Left lobe of liver (tissue), 2 donors: ENCODE measurements at regions not wholly inside any gene's neighbourhood (a gene's known extent, or its start where the extent isn't known, plus 50 kb on each side); places are given as distances from the start of the nearest gene placed in this dataset.
"Not testable (repeated sequence)": the region's sequence is repeated elsewhere in the genome, so short reads cannot be mapped to it uniquely, and the experiment has no call there.

Source experiments
- ATAC-seq: fragments of 200-7000 bp; cut with Tn5 transposase; one replicate; pipeline ENCODE4 v1.9.1; 2020; ENCODE audit warnings: mild to moderate bottlenecking, moderate library complexity
- DNase-seq: peaks from one replicate; pipeline ENCODE4 v3.0.0-alpha.2; 2020; ENCODE audit warnings: low spot score
- donor health status: DM: no; HTN: no; CAD: no; lungs with moderate emphysema.
- donor health status: DM: no; HTN: yes; CAD: no.

DNA sequence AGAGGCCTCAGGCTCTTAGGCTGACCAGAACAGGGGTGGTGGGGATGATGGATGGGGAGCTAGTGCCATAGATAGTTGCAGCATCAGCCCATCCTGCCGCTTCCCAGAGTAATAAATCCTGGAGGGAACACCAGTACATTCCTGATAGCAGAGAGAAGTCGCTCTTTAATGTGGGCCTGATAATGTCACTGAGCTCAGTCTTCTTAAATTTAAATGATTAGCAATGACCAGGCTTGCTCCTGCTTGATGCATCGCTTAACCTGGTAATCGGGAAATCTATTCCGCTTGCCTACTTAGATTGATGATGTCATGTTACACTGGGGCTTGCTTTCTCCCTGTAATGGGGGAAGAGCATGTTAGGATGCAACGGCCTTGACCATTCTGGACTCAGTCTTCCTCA, 218.6 kb upstream of the PLXNA2 start:
- DNase-seq (no peak), ATAC-seq (no peak)

DNA sequence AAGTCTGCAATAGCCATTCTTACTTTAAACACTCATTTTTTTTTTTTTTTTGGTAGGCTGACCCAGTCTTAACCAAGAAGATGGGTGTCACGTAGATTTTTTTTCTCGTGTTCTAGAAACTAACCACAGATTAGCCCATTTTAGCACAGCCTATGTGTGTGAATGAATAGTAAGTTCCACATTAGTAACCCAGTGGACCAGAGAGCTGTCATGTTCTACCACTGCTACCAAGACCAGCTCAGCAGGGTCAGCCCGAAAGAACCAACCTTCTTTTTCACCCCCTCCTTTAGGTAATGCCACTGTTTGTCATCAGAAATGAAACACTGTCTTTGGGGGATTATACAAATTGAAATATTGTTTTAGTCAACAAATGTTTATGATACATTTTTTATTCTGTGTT, 221.1 kb upstream of the PLXNA2 start:
- ATAC-seq, result no peak
- DNase-seq, result no peak

DNA sequence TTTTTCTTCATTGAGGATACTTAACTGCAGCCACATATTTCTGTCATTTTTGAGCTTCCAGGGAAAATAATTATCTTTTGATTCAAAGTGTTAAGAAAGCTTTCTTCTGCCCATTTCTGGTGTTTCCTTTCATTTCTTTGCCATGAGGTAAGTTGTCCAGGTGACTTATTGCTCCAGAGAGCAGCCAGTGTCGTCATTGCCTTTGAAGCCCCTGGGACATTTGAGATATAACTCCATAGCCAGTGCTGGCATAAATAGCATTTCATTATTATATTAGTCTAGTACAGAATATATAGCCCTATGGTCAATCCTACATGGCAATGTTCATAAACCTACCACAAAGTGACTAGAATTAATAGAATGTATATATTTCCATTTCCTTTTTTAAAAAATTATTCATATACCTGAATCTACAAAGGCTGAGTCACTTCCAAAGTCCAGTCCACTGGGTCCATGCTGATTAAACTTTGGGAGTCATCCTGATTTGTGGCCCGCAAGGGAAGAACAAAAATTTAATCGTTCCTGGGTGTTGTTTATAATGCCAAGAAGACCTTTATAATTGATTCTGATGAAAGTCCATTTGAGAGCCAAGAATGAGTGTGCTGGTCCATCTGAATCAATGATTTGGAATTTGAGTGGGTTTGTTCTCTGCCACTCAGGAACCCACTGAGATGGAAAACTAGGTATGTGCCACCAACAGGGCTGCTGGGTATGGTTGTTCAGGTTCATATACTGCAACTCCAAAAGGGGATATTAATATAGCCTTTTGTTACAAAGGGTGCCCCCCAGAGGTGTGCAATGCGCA, 221.8 kb upstream of the PLXNA2 start:
- no peak for ATAC-seq

DNA sequence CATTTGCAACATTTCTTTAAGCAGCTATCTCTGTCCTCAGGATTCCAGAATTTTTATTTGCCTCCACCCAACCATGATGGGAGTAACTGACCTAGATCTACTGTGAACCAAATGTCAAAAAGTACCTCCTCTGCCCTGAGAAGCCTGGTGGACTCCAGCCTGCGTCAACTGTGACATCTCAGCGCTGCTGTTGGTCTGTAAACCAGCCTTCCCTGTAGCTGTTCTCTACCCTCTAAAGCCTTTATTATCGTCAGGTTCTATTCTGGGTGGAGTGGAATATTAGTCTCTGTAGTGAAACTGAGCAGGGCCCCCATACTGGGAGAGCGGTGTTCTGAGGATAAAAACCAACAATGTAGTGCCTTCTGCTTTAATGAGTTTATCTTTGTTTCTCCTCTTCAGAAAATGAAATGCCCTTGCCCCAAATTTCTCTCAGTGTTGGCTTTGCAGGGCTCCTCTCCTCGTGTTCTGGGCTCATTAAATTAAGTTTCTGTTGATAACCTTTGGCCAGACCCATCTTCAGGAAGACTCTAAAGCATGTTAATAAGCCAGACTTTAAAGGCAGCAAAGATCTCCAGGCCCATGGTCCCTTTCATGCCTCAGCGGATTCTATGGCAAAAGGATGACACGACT, 223.1 kb upstream of the PLXNA2 start:
- no peak for ATAC-seq
- no peak for DNase-seq

More for the DNA sequence above, 221.8 kb upstream of the PLXNA2 start:
- no peak for DNase-seq

DNA sequence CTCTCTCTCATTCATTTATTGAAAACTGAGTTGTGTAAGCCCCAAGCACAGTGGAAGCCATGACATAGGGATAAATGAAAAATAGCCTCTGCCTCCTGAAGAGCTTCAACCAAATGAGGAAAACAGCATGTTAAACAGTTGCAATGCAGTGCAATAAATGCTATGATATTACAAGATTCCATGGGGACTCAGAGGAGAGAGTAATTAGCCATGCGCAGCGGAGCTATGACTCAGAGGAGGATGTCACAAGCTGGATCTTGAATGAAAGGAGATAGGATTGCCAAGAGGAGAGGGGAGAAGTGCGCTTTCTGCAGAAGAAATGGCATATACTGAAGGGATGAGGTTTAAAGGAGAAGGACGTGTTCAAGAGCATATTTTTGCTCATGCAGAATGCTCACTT, 231.3 kb upstream of the PLXNA2 start:
- DNase-seq, result no peak

DNA sequence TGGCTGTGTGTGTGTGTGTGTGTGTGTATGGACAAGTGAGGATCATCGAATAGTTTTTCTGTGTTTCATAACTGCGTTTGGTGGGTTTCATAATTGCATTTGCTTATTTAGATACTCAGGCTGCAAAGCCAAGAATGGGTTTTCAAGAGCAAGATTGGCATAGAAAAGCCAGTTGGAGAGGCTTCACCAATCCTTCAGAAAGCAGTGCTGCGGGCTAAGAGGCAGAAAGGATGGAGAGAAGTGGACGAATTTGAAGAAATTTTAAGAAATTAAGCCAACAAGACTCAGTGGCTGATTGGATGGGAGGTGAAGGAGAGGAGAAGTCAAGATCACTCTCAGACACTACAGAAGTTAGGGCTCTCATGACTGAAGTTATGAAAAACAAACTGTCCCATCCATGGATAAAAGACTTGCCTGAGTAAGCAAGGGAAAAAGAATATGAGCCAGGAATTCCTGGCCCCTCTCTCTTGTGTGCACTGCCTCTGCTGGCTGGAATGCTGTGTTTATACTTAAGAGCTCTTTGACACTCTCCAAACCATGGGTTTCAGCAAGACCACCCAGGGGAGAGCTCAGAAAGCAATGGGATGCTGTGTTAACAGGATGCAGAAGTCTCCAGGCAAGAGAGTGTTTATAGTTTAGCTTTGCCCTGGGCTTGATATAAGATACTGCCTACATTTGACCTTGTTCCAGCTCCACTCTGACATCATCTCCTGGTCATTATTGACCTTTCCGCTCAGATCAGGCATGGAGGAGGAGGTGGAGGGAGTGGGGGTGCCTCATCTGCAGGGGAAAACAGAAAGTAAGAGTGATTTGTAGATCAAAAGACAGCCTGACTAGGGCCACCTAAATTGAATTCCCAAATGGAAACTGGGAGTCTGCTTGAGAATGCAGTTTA, 232.0 kb upstream of the PLXNA2 start:
- DNase-seq, result no peak
- peak; percentile 54 for ATAC-seq

More for the DNA sequence above, 231.3 kb upstream of the PLXNA2 start:
- no peak for ATAC-seq

DNA sequence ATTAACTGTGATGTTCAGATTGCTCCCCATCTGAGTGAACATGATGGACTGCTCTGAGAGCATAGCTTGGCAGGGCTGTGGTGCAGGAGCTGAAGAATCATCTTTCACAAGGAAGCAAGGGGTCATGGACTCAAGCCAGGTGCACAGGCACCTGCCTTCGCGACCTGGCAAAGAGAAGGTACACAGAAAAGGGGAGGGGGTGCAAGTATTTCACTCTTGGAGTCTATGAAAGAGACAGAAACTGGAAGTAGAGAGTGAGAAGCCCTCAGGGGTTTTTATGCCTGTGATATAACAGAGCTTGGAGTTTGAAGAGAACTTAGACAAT, 232.6 kb upstream of the PLXNA2 start:
- ATAC-seq (no peak), DNase-seq (no peak)

DNA sequence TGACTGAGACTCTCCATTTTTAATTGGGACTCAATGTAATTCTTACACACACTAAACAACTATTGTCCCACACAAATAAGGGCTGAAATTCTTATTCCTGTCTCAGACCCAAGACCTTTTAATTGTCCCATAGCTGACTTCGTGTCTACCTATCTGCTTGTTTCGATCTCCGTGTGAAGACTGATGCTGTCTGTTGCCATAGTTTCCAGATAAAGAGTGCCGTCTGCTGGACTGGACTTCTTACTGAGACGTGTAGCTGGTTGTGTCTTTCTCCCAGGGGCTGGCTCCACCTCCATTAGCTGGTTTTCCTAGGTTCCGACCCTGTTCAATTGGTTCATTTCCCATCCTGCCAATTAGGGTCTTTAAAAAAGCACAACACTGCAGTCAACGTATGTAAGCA, 235.3 kb upstream of the PLXNA2 start:
- no peak for ATAC-seq
- DNase-seq, result no peak

DNA sequence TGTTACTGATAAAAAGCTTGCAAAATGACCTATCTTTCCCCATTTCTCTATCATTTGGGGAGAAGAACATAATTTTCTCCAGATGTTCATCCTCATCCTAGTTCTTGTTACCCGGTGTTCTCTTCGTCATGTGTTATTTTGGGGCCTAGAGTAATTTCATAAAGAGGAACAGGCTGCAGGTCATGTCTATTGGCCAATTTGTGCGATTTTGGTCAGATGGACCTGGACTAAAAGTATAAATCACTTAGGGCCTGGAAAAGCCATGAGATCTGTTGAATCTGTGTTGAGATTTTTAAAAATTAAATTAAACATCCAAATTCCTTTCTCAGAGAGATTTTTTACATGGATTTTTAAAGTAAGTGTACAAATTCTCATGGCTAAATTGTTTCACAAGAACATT, 241.3 kb upstream of the PLXNA2 start:
- DNase-seq, result no peak
- ATAC-seq, result no peak

DNA sequence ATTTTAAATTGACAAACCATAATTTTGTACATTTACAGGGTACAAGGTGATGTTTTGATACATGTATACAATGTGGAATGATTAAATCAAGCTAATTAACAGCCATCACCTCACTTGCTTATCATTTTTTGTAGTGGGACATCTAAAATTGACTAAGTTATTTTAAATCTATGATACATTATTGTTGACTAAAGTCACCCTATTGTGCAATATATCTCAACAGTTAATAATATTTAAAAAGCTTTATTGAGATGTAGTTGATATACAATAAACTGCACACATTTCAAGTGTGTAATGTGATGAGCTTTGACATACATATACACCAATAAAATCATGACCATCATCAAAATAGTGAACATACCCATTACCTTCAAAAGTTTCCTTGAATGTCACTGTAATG, 242.5 kb upstream of the PLXNA2 start:
- DNase-seq, result no peak

DNA sequence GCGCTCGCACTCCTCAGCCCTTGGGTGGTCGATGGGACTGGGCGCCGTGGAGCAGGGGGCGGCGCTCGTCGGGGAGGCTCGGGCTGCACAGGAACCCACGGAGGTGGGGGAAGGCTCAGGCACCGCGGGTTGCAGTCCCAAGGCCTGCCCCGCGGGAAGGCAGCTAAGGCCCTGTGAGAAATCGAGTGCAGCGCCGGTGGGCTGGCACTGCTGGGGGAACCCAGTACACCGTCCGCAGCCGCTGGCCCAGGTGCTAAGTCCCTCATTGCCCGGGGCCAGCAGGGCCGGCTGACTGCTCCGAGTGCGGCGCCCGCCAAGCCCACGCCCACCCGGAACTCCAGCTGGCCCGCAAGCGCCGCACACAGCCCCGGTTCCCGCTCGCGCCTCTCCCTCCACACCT, 244.2 kb upstream of the PLXNA2 start:
- DNase-seq, ATAC-seq: not testable (repeated sequence)

More for the DNA sequence above, 242.5 kb upstream of the PLXNA2 start:
- ATAC-seq, result no peak

DNA sequence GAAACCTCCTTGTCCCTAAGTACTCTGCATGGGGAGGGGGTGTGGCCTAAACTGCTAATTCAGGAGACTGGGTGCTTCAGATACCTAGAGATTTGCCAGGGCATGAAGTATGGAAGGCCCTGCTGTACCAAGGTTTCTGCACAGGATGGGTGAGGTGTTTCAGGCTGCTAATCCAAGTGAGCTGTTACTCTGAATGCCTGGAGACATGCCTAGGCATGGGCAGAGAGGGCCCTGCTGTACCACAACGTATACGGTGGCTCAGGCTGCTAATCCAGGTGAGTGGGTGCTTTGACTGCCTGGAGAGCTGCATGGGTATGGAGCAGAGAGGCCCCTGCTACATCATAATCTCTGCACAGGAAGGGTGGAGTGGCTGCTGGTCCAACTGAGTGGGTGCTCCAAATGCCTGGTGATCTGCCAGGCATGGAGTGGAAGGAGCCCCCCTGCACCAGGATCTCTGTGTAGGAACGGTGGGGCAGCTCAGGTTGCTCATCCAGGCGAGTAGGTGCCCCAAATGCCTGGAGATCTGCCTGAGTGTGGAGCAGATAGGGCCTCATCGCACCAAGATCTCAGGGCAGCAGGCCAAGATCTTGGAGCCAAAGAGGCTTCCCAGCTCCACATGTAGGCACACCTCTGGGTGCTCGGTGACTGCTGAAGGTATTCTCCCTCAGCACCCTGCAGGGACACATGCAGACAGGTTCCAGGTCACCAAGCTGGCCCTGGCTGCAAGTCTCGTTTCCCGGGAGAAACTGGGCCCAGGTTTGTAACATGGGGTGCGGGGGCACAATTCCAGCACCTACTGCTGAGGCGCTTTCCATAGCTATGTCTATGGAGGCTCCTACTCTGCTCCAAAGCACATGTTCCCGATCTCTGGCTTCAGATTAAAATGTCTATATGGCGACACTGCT, 252.5 kb upstream of the PLXNA2 start:
- ATAC-seq (no peak), DNase-seq (no peak)

DNA sequence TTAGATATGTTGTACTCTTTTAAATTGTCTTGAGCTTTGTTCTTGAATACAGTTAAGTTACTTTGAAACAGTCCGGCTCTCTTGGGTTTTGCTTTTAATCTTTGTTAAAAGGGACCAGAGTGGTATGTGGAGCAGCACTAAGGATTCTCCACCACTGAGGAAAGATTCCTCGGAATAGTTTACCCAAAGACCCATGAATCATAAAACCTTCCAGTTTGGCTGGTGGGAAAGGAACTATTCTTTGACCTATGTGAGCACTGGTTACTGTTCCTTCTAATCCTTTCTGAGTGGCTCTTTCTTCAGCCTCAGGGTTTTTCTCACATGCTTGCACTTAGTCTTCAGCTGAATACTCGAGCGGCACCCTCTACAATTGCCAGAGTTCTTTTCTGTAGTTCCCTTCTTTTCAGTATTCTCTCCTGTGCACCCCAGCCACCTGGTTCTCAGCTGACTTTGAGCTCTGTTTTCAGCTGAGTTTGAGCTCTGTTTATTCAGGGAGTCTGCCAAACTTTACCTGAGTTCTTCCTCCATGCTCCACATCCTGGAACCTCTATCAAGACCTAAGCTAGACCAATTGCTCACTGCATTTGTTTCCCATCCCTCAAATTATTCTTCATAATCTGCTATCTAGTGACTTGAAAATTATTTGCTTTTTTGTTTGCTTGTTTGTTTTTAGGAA, 253.8 kb upstream of the PLXNA2 start:
- DNase-seq (no peak), ATAC-seq (peak; percentile 70)

DNA sequence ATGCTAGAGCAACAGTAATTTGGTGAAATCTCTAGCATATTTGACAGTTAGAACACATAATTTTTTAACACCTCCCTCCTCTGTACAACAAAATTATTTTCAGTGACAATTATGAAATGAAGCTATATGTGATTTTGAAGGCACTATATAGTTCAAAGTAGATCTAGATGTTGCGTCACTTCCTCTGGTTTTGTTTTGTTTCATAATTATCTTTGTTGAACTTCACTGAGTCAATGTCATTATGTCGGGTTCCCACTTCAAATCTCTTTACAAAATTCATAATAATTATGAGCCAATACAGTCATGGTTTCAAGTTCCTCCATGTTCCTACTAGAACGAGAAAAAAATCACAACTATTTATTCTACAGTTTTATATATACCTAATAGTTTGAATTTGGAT, 254.8 kb upstream of the PLXNA2 start:
- no peak for DNase-seq
- ATAC-seq, result no peak

DNA sequence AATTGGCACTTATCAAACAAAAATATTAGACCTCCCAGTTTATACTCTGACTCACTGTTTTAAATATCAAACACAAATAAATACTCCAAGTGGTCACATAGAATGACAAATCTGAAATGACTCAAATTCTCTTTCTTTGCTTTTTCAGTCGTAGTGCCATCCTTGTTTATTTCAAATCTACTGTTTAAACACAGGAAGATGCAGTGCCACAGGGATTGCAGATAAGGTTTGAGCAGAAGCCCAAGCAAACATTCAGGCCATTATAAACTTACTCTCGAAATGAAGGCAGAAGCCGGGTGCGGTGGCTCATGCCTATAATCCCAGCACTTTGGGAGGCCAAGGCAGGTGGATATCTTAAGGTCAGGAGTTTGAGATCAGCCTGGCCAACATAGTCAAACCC, 255.4 kb upstream of the PLXNA2 start:
- DNase-seq (no peak), ATAC-seq (peak; percentile 88)

DNA sequence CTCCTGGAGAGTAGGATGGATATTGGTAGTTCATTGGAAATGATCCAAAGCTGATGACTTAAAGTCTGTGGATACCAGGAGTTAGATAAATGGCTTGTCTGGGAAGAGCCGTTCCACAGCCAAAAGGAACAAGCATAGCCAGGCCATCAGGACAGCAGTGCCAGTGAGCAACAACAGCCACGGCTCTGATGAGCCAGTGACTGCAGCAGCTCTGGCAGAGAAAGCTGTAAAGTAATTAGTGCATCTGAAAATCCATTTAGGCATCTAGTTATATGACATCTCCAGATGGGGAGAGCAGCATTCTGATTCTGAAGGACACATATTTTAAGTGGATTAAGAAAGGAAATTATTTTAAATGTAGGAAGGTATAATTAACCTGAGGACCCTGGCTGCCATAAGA, 256.2 kb upstream of the PLXNA2 start:
- DNase-seq (no peak), ATAC-seq (no peak)

DNA sequence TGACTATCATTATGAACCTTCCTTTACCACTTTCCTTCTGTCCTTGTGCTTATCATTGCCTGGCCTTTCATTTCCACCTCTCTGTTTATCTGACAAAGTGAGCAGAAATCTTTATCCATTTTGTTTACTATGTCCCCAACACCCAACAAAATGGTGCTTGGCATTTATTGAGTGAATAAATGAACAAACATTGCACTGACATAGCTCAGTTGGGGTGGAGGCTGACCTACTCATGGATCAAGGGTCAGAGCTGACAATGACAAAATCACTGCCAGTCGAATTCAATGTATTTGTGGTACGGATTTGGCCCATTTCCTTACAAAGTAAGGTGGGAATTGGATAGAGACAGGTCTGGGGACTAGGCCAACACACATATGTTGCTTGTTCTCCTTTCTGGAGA, 257.4 kb upstream of the PLXNA2 start:
- DNase-seq (no peak), ATAC-seq (peak; percentile 52)

DNA sequence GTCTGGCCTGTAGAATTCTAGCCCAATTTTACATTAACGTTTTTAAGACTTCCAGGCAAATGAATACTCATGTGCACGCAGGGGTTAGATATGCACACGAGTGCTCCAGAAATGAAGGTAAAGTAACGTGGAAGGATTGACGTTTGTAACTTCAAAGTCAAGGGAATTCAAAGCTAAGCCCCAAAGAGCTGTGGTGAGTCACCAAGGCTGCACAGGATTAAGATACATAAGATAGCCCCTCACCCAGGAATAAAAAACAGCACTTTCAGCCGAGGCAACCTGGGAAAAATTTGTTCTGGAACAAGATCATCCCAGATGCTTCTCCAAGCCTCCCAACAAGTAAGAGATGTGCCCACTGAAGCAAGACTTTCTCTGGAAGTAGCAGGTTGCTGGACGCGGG, 259.6 kb upstream of the PLXNA2 start:
- DNase-seq (no peak), ATAC-seq (no peak)

DNA sequence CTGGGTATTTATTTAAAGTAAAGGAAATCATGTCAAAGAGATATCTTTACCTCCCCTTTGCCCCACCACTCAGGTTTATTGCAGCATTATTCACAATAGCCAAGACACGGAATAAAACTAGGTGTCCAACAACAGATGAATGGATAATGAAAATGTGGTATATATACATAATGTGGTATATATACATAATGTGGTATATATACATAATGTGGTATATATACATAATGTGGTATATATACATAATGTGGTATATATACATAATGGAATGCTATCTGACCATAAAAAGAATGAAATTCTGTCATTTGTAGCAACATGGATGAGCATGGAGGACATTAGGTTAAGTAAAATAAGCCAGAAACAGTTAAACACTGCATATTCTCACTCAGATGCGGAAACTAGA, 262.6 kb upstream of the PLXNA2 start:
- ATAC-seq (no peak), DNase-seq (no peak)

DNA sequence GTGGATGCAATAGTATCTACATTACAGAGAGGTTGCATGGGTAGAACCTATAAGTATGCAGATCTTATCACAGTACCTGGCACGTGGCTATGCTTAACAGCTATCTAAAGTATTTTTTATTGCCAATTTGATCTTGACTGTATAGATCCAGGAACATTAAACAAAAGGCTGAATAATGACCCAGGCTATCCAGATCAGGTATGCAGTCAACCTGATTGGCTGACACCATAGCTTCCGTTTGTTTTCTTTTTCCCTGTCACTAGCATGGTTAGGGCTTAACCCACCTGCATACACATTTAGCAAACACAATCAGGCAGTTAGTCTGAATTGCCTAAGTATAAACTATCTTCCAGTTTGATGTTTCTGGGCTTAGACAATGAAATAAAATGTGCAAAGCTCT, 264.9 kb upstream of the PLXNA2 start:
- ATAC-seq, result no peak

More for the DNA sequence above, 264.9 kb upstream of the PLXNA2 start:
- DNase-seq, result no peak
